ENCODE measurements at regions not wholly inside any gene's neighbourhood (a gene's known extent, or its start where the extent isn't known, plus 50 kb on each side); places are given as distances from the start of the nearest gene placed in this dataset.

GRCh38 chr4:36553029-36553428 is 271.6 kb downstream of the DTHD1 start:
- no peak for TF ChIP-seq CTCF (IDR thresholded peaks at IDR 0.05)
- no peak for TF ChIP-seq POLR2A (IDR thresholded peaks at IDR 0.05)
